ENCODE measurements at regions not wholly inside any gene's neighbourhood (a gene's known extent, or its start where the extent isn't known, plus 50 kb on each side); places are given as distances from the start of the nearest gene placed in this dataset.

- TF ChIP-seq, protein P1, sequence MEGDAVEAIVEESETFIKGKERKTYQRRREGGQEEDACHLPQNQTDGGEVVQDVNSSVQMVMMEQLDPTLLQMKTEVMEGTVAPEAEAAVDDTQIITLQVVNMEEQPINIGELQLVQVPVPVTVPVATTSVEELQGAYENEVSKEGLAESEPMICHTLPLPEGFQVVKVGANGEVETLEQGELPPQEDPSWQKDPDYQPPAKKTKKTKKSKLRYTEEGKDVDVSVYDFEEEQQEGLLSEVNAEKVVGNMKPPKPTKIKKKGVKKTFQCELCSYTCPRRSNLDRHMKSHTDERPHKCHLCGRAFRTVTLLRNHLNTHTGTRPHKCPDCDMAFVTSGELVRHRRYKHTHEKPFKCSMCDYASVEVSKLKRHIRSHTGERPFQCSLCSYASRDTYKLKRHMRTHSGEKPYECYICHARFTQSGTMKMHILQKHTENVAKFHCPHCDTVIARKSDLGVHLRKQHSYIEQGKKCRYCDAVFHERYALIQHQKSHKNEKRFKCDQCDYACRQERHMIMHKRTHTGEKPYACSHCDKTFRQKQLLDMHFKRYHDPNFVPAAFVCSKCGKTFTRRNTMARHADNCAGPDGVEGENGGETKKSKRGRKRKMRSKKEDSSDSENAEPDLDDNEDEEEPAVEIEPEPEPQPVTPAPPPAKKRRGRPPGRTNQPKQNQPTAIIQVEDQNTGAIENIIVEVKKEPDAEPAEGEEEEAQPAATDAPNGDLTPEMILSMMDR (IDR thresholded peaks at IDR 0.05; ENCODE audit: unreplicated experiment) = no peak
- Mint-ChIP-seq H3K27me3 (peaks cover 4% of the 10 kb centered on the region), H3K36me3 (ENCODE audit: insufficient read depth) (no peaks in the 10 kb centered on the region), H3K9me3 (ENCODE audit: low read depth) (no peaks in the 10 kb centered on the region), H3K27ac (no peak overlapping the region), H3K4me3 (ENCODE audit: low read depth) (no peak overlapping the region), H3K4me1 (ENCODE audit: low read depth) (no peaks in the 10 kb centered on the region)
- DNase-seq (ENCODE audit: low spot score, unreplicated experiment) = no peak
Observed at GRCh38 chr5:154627698-154628678, 127.2 kb upstream of the LARP1 start.

GRCh38 chr5:154626876-154627557 lies 128.2 kb upstream of the LARP1 start:
- DNase-seq (ENCODE audit: low spot score, unreplicated experiment) = no peak
- Mint-ChIP-seq H3K36me3 (ENCODE audit: insufficient read depth) (no peaks in the 10 kb centered on the region), H3K27ac (no peak overlapping the region), H3K9me3 (ENCODE audit: low read depth) (no peaks in the 10 kb centered on the region), H3K4me1 (ENCODE audit: low read depth) (no peaks in the 10 kb centered on the region), H3K4me3 (ENCODE audit: low read depth) (no peak overlapping the region), H3K27me3 (peaks cover 4% of the 10 kb centered on the region)
- TF ChIP-seq, protein P1 (IDR thresholded peaks at IDR 0.05; ENCODE audit: unreplicated experiment) = no peak

- TF ChIP-seq, protein P1 (IDR thresholded peaks at IDR 0.05; ENCODE audit: unreplicated experiment) = no peak
- Mint-ChIP-seq H3K9me3 (ENCODE audit: low read depth) (no peaks in the 10 kb centered on the region), H3K27ac (no peak overlapping the region), H3K4me3 (ENCODE audit: low read depth) (no peak overlapping the region), H3K36me3 (ENCODE audit: insufficient read depth) (no peaks in the 10 kb centered on the region), H3K4me1 (ENCODE audit: low read depth) (no peaks in the 10 kb centered on the region), H3K27me3 (peaks cover 4% of the 10 kb centered on the region)
- DNase-seq (ENCODE audit: low spot score, unreplicated experiment) = no peak
Observed at GRCh38 chr5:154625031-154625430, 130.1 kb upstream of the LARP1 start.

- DNase-seq (ENCODE audit: low spot score, unreplicated experiment) = no peak
- H3K4me1 Mint-ChIP-seq (ENCODE audit: low read depth) = no peaks in the 10 kb centered on the region
- TF ChIP-seq, protein P1 (IDR thresholded peaks at IDR 0.05; ENCODE audit: unreplicated experiment) = no peak
- no peaks in the 10 kb centered on the region for H3K9me3 Mint-ChIP-seq (ENCODE audit: low read depth)
- peaks cover 4% of the 10 kb centered on the region for H3K27me3 Mint-ChIP-seq
- no peaks in the 10 kb centered on the region for H3K36me3 Mint-ChIP-seq (ENCODE audit: insufficient read depth)
- H3K4me3 Mint-ChIP-seq (ENCODE audit: low read depth) = no peak overlapping the region
- no peak overlapping the region for H3K27ac Mint-ChIP-seq
Observed at GRCh38 chr5:154624341-154624740, 130.8 kb upstream of the LARP1 start.

- TF ChIP-seq, protein P1 (IDR thresholded peaks at IDR 0.05; ENCODE audit: unreplicated experiment) = no peak
- Mint-ChIP-seq H3K4me3 (ENCODE audit: low read depth) (no peak overlapping the region), H3K27ac (no peak overlapping the region), H3K27me3 (peaks cover 14% of the 10 kb centered on the region), H3K4me1 (ENCODE audit: low read depth) (no peaks in the 10 kb centered on the region), H3K36me3 (ENCODE audit: insufficient read depth) (no peaks in the 10 kb centered on the region), H3K9me3 (ENCODE audit: low read depth) (no peaks in the 10 kb centered on the region)
- DNase-seq (ENCODE audit: low spot score, unreplicated experiment) = no peak
Observed at GRCh38 chr5:154620411-154620810, 134.8 kb upstream of the LARP1 start.

Data from progenitor cell of endocrine pancreas (in vitro differentiated cells).